Activated CD8-positive, alpha-beta memory T cell treated with anti-CD3 and anti-CD28 coated beads for 4 hours (primary cell): ENCODE measurements at regions not wholly inside any gene's neighbourhood (a gene's known extent, or its start where the extent isn't known, plus 50 kb on each side); places are given as distances from the start of the nearest gene placed in this dataset.
"Not testable (repeated sequence)": the region's sequence is repeated elsewhere in the genome, so short reads cannot be mapped to it uniquely, and the experiment has no call there.

Source experiments
- DNase-seq, 2 donors: peaks; one replicate each; pipeline ENCODE4 v3.0.0-alpha.2; 2020; ENCODE audit warnings: low read depth in 2 of 2

DNA sequence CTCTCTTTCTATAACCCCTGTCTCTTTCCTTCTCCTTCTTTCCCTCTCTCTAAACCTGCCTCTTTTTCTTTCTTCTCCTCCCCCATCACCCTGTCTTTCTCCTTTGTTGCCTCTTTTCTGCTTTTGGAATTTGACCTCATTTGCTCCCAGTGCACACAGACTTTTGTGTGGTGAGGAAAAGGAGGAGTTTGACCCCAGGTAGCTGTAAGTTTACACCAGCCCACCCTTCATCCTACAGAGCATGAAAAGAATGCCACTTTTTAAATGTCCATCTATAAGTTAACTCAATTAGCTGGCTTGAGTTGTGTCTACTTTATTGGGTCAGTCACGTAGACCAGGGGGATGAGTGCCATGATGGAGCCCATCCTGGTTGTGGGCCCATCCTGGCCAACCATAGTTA is 146.8 kb upstream of the SLC38A2 start:
- no peak for DNase-seq

DNA sequence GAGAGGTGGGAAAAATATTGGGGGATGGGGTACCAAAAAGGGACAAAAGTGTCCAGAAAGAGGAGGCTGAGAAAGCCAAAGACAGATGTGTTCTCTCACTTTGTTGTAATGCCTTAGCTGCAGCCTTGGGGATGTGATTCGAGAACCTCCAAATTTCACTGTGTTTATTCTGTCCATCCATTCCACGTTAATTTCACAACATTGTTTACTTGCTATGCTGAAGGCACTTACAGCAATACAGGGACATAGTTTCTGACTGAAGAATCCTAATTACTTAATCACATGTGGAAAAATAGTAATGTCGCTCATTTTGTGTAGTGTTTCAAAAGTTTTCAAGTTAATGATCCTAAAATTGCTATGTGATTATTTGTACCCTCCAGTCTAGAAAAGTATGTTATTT is 146.2 kb upstream of the SLC38A2 start:
- DNase-seq: no peak

DNA sequence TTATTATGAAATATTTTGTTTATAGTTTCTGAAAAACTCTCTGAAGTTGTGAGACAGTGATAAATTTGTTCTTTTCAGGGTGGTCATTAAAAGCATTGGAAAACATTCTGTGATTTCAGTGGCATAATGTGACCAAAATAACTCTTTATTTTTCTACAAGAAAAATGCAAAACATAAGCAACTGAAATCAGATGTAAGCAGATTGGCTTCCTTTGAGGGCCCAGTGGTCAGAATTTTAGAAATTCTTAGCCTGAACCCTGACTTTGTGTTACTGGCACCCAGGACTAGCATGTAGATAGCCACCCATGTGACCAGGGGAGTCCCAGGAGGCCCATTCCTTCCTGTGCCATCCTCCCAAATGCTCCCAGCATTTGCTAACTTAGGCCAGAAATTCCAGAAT is 145.6 kb upstream of the SLC38A2 start:
- DNase-seq: no peak

DNA sequence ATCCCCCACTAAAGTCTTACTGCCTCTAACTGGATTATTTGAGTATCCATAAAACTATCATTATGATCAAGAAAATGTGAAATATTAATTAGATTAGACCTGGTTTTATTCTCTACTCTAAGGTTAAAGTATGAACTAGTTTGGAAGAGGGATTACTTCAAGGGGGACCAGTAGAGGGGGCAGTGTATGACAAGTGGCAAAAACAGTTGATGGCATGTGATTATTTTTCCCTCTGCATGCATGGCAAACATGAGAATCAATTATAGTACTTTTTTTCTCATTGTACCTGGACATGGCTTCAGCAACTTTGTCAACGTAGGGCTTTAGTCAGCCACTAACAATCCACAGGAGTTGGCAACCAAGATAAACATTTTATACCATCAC is 145.0 kb upstream of the SLC38A2 start:
- no peak for DNase-seq

DNA sequence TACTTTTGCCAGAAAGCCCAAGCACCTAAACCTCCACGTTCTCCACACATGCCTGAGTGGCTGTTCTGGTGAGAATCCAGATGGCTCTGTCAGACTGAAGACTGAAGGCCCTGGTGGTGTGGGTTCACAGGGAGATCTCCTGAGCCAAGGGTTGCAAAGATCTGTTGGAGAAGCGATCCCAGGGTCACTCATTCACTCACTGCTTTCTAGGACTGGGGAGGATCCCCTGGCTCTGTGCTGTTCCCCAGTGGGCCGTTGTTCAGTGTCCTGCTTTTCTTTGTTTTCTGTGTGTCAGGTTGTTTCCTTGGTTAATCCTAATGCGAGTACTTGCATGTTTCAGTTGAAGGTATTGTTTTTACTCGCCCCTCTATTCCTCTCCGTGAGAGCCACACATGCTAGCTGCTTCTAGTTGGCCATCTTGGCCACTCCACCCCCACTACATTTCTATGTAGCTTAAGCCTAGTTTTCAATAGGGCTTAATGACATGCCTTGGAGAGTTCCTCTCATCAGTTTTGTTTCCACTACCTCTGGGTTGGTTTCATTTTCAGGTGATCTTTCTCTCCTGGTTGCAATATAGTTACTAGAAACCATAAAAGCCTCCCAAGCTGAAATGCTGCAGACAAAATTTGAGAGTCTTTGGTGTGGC is 144.5 kb upstream of the SLC38A2 start:
- DNase-seq: no peak

DNA sequence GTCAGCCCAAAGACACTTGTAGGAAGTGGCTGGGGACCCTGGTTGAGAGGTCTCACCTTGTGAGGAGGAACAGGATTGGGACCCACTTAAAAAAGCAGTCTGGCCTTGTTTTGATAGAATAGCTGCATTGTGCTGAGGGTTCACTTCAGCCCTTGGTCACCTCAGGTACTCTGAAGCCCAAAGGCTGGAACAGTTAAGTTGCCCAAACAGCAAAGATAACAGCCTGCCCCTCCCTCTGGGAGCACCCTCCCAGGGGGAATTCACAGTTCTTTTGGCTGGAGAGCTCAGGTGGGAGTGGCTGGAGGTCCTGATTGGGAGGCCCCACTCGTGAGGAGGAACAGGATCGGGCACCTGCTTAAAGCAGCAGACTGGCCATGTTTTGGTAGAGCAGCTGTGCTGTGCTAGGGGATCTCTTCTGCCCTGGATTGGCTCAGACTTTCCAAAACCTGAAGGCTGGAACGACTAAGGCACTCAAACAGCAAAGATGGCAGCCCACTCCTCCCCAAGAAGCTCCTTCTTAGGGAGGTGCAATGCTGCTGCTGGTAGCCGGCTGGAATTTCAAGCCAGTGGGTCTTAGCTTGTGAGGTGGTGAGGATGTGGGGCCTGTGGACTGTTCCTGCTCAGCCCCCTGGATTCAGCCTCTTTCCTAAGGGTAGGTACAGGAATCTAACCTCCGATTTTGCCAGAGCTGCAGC is 143.8 kb upstream of the SLC38A2 start:
- DNase-seq: no peak

DNA sequence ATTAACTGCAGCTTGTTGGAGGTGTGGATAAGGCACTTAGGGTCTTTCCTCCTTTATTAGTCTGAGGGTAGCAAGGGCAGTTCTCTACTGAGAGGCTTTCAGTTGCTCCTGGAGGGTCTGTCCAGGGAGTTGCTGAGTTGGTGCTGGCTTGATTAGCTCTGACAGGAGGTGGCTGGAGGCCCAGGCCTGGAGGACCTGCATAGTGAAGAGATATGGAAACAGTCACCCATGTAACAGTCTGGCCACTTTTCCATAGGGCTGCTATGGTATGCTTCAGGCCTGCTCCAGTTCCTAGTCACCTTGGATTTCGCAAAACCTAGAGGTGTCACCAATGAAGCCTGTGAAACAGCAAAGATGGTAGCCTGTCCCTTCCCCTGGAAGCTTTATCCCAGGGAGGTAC is 143.3 kb upstream of the SLC38A2 start:
- DNase-seq: no peak

DNA sequence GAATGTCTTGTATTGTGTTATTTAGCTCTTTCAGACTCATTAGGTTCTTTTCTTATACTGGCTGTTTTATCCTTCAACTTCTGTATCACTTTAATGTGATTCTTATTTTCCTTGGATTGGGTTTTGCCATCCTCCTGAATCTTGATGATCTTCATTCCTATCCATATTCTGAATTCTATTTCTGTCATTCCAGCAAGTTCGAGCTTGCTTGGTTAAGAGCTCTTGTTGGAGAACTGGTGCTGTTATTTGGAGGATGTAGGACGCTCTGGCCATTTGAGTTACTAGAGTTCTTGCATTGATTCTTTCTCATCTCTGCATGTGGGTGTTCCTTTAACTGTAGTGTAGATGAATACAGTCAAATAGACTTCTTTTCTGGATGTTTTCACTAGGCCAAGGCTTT is 142.3 kb upstream of the SLC38A2 start:
- no peak for DNase-seq

DNA sequence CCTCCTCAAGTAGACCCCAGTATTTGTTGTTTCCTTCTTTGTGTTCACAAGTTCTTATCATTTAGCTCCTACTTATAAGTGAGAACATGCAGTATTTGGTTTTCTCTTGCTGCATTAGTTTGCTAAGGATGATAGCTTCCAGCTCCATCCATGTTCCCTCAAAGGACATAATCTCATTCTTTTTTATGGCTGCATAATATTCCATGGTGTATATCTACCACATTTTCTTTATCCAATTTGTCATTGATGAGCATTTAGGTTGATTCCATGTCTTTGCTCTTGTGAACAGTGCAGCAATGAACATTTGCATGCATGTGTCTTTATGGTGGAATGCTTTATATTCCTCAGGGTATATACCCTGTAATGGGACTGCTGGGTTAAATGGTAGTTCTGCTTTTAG is 137.7 kb upstream of the SLC38A2 start:
- not testable (repeated sequence) for DNase-seq

DNA sequence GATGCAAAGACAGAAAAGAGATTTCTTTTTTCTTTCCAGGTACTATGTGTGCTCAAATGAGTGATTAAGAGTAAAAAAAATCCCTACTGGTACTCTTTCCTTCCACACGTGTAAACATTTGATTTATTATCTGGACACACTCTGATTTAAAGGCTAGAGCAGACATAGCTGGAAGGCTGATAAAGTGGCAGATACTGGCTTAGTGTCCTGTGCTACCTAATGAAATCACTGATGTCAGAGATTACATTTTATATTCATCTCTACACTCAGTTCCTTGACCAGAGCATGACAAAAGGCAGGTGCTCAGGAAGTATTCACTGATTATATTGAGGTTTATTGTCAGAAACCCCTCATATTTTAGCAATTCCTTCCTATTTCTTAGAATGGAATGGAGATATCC is 136.6 kb upstream of the SLC38A2 start:
- no peak for DNase-seq

DNA sequence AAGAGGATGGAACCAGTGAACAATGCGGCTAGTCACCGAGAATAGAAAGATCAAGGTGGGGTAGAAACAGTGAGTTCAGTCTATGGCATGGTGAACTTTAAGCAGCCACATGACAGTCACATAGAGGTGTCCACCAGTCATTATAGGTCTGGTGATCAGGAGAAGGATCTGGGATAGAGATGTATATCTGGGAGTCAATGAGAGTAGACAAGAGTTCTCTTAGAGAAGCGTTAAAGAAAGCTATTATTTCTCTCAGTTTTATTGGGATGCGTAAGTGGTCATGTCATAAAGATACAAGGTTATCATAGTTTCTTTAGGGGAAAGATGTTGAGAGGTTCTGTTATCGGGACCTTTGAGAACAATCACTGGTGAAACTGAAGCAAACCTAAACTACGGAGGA is 136.1 kb upstream of the SLC38A2 start:
- no peak for DNase-seq

DNA sequence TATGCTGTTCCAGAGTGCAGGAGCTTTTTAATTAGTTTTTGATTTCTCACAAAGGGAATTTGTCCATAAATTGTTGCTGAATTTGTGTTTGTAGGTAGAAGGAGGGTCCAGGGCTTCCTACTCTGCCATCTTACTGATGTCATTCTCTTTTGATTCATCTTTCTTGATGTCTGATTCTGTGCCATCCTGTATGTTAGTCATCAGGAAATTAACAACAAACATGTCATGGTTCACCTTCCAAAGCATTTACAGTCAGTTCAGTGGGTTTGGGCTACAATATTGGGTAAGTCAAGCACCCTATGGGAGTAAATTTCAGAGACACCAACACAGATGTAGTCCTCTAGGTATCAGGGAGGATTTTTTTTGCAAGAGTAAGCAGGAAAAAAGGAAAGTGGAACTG is 135.2 kb upstream of the SLC38A2 start:
- no peak for DNase-seq

DNA sequence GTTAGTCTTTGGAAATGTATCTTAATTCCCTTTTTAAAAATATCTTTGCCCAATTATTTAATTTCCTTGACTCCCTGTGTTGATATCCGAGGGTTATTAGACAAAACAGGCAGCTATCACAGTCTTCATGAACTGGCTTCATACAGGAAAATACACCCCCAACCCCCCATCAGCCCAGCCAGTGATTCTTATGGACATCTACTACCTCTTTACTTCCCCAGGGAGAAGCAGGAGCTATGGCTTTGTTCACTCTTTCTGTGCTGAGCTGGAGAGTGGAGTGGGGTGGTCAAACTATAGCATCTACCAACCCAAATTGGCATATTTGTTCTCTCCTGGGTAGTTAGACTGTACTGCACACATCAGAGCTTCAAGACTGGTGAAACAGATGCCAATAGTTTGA is 134.4 kb upstream of the SLC38A2 start:
- no peak for DNase-seq

DNA sequence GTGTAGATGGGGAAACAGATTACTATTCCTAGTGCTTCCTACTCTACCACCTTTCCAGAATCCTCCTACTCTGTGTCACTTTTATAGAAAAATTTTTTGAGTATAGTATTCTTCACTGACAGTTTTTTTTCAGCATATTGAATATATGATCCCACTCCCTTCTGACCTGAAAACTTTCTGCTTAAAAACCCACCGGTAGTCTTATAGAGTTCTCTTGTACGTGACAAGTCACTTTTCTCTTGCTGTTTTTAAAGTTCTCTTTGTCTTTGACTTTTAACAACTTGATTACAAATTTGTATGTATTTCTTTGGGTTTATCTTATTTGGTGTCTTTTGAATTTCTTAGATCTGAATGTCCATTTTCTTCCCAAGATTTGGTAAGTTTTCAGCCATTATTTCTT is 133.6 kb upstream of the SLC38A2 start:
- no peak for DNase-seq

DNA sequence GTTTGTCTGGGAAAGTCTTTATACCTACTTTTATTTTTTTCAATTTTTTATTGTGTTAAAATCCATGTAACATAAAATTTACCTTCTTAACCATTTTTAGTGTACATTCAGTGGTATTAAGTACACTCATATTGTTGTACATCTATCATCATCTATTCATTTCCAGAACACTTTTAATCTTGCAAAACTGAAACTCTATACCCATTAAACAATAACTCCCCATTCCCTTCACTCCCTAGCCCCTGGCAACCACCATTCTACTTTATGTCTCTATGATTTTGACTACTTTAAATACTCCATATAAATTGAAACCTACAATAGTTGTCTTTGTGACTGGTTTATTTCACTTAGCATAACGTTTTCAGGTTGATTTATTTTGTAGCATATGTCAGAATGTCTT is 131.9 kb upstream of the SLC38A2 start:
- no peak for DNase-seq

DNA sequence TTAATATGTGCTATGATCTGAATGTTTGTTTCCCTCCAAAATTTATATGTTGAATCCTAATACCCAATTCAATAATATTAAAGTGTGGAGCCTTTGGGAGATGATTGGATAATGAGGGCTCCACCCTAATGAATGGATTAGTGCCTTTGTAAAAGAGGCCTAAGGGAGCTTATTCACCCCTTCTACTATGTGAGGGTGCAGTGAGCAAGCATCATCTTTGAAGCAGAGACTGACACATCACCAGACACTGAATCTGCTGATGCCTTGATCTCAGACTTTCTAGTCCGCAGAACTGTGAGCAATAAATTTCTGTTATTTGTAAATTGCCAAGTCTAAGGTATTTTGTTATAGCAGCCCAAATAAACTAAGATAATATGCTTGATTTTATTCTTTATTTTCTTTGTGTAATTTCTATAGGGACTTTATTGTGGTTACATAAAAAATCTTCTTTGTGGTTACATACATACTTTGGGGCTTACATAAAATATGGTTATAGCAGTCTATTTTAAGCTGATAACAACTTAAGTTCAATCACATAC is 131.1 kb upstream of the SLC38A2 start:
- DNase-seq: no peak

DNA sequence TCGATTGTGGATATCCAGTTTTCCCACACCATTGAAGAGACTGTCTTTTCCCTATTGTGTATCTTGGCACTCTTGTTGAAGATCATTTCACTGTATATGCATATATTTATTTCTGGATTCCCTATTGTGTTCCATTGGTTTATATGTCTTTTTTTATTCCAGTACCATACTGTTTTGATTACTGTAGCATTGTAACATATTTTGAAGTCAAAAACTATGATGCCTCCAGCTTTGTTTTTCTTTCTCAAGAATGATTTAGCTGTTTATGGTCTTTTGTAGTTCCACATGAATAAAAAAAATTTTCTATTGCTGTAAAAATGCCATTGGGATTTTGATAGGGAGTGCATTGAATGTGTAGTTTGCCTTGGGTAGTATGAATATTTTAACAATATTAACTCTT is 128.1 kb upstream of the SLC38A2 start:
- DNase-seq: no peak

DNA sequence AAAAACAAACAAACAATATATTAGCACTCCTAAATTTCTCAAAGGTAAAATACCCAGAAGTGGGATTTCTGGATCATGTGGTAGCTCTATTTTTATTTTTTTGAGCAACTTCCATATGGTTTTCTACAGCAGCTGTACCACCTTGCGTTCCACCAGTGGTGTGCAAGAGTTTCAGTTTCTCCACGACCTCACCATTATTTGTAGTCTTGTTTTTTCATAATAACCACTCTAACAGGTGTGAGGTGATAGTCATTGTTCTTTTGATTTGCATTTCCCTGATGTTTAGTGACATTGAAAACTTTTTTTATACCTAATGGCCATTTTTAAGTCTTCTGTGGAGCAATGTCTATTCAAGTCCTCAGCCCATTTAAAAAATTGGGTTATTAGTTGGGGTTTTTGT is 127.3 kb upstream of the SLC38A2 start:
- no peak for DNase-seq

DNA sequence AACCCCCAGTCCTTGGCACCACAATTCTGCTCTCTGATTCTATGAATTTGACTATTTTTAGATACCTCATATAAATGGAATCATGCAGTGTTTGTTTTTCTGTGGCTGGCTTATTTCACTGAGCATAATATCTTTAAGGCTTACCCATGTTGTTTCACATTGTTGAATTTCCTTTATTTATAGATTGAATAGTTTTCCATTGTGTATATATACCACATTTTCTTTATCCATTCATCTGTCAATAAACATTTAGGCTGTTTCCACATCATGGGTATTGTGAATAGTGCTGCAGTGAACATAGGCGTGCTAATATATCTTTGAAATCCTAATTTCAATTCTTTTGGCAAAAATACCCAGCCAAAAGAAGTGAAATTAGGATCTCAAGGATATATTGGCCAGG is 126.7 kb upstream of the SLC38A2 start:
- no peak for DNase-seq

DNA sequence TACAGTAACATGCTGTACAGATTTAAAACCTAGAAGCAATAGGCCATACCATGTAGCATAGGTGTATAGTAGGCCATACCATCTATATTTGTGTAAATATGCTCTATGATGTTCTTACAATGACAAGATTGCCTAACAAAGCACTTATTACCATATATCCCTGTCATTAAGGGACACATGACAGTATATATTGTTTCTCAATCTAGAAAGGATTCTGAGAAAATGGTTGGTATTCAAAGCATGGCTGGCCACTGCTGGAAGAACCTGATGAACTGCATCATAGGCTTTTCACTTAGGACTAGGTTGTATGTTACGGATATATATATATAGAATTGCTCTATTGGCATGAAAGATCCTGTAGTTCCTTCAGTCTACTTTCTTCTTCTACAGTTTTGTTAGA is 125.2 kb upstream of the SLC38A2 start:
- no peak for DNase-seq

DNA sequence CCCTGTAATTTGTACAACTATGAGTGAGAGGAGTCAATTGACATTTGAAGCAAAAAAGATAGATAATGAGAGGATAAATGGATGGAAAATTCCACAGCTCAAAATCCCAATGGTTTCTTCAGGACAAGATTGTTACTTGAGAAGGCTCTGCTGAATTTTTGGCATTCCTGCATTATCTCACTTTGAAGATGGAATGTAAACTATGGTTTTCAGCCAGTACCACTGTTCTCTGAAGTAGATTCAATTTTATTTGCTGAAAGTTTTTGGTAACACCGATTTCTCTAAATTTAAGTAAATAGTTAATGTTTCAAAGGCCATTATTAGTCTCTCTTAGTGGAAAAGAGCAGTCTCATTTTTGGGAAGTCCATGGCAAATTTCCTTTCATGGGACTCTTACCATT is 121.9 kb upstream of the SLC38A2 start:
- DNase-seq: no peak

DNA sequence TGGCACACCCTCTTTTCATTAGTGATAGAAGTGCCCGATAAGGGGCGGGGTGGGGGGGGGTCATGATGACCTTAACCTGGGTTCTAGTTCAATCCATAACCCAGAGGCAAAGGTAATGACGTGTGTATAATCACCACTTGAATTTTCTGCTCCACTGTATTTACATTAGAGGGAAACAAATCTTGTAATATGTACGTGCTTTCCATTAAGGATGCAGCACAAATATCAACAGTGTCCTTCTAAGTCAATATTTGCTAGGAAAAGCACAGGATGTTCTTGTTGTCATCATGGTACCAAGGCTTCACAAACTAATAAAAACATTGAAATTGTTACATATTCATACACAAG is 121.2 kb upstream of the SLC38A2 start:
- DNase-seq: no peak

DNA sequence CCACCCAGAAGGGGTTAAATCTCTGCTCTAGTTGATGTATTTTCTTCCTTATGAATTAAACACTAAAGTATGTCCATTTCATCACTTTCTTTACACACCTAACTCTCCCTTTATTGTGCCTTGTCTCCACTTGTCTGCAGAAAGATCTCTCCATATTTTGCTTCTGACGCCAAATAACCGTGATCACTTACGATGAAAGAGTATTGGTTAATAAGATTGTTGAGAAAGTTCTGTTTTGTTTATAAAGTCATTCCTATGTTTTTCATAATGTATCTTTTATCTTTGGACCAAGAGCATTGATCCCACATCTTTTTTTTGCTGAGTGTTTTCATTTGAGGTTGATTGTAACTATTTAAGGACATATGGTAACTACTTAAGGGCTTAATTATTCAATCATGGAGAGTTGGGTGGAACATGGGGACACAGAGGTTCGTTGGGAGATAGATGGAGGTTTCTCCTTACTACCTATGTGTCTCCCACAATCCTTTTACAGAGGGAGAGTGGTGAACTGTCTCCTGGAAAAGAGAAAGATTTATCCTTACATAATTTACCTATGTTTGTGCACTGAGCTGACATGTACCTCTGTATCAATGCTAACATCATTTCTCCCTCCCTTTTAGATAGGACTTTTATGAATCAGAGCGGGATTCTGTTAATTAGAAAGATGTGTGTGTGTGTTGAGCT is 120.7 kb upstream of the SLC38A2 start:
- no peak for DNase-seq
